ENCODE measurements at regions not wholly inside any gene's neighbourhood (a gene's known extent, or its start where the extent isn't known, plus 50 kb on each side); places are given as distances from the start of the nearest gene placed in this dataset.

GRCh38 chr10:2252096-2252495 lies 514.8 kb upstream of the ADARB2 start:
- no peaks in the 10 kb centered on the region for H3K27me3 ChIP-seq (ENCODE audit: control insufficient read depth, insufficient read depth, low read length)
- no peaks in the 10 kb centered on the region for H3K36me3 ChIP-seq (ENCODE audit: control insufficient read depth, insufficient read depth, low read length)
- H3K9me3 ChIP-seq (ENCODE audit: control insufficient read depth, low read depth, low read length) = no peaks in the 10 kb centered on the region
- no peak for DNase-seq
- H3K4me1 ChIP-seq (ENCODE audit: control insufficient read depth, insufficient read depth, low read length) = no peaks in the 10 kb centered on the region
- no peak overlapping the region for H3K4me3 ChIP-seq (ENCODE audit: low read length)
- no peak overlapping the region for H3K27ac ChIP-seq (ENCODE audit: low read length)
- WGBS (ENCODE audit: insufficient coverage, low lambda C conversion rate) = no CpG with 5 or more reads among the region's 6 CpGs

GRCh38 chr10:2251631-2252030 lies 514.3 kb upstream of the ADARB2 start:
- no peaks in the 10 kb centered on the region for H3K4me1 ChIP-seq (ENCODE audit: control insufficient read depth, insufficient read depth, low read length)
- H3K27me3 ChIP-seq (ENCODE audit: control insufficient read depth, insufficient read depth, low read length) = no peaks in the 10 kb centered on the region
- no peak overlapping the region for H3K4me3 ChIP-seq (ENCODE audit: low read length)
- no peak for DNase-seq
- no peaks in the 10 kb centered on the region for H3K36me3 ChIP-seq (ENCODE audit: control insufficient read depth, insufficient read depth, low read length)
- 80% methylated on average over 1 of the region's 8 CpGs for WGBS (ENCODE audit: insufficient coverage, low lambda C conversion rate)
- no peaks in the 10 kb centered on the region for H3K9me3 ChIP-seq (ENCODE audit: control insufficient read depth, low read depth, low read length)
- no peak overlapping the region for H3K27ac ChIP-seq (ENCODE audit: low read length)

- H3K27me3 ChIP-seq (ENCODE audit: control insufficient read depth, insufficient read depth, low read length) = no peaks in the 10 kb centered on the region
- no peak overlapping the region for H3K4me3 ChIP-seq (ENCODE audit: low read length)
- no peaks in the 10 kb centered on the region for H3K4me1 ChIP-seq (ENCODE audit: control insufficient read depth, insufficient read depth, low read length)
- no peaks in the 10 kb centered on the region for H3K36me3 ChIP-seq (ENCODE audit: control insufficient read depth, insufficient read depth, low read length)
- 92% methylated on average over 3 of the region's 5 CpGs for WGBS (ENCODE audit: insufficient coverage, low lambda C conversion rate)
- no peak for DNase-seq
- H3K27ac ChIP-seq (ENCODE audit: low read length) = no peak overlapping the region
- no peaks in the 10 kb centered on the region for H3K9me3 ChIP-seq (ENCODE audit: control insufficient read depth, low read depth, low read length)
Measured at GRCh38 chr10:2246747-2247146, 509.4 kb upstream of the ADARB2 start.

- H3K27ac ChIP-seq (ENCODE audit: low read length) = no peak overlapping the region
- WGBS (ENCODE audit: insufficient coverage, low lambda C conversion rate) = 100% methylated on average over 1 of the region's 5 CpGs
Measured at GRCh38 chr10:2245580-2245979, 508.3 kb upstream of the ADARB2 start.

GRCh38 chr10:2244471-2244870 lies 507.1 kb upstream of the ADARB2 start:
- no peak for DNase-seq
- no peaks in the 10 kb centered on the region for H3K4me1 ChIP-seq (ENCODE audit: control insufficient read depth, insufficient read depth, low read length)
- no peak overlapping the region for H3K27ac ChIP-seq (ENCODE audit: low read length)
- H3K36me3 ChIP-seq (ENCODE audit: control insufficient read depth, insufficient read depth, low read length) = no peaks in the 10 kb centered on the region
- WGBS (ENCODE audit: insufficient coverage, low lambda C conversion rate) = 92% methylated on average over 7 of the region's 12 CpGs
- no peak overlapping the region for H3K4me3 ChIP-seq (ENCODE audit: low read length)
- H3K9me3 ChIP-seq (ENCODE audit: control insufficient read depth, low read depth, low read length) = no peaks in the 10 kb centered on the region
- H3K27me3 ChIP-seq (ENCODE audit: control insufficient read depth, insufficient read depth, low read length) = no peaks in the 10 kb centered on the region

More at GRCh38 chr10:2245580-2245979, 508.3 kb upstream of the ADARB2 start:
- no peak for DNase-seq
- H3K9me3 ChIP-seq (ENCODE audit: control insufficient read depth, low read depth, low read length) = no peaks in the 10 kb centered on the region
- H3K27me3 ChIP-seq (ENCODE audit: control insufficient read depth, insufficient read depth, low read length) = no peaks in the 10 kb centered on the region
- H3K4me3 ChIP-seq (ENCODE audit: low read length) = no peak overlapping the region
- no peaks in the 10 kb centered on the region for H3K4me1 ChIP-seq (ENCODE audit: control insufficient read depth, insufficient read depth, low read length)
- no peaks in the 10 kb centered on the region for H3K36me3 ChIP-seq (ENCODE audit: control insufficient read depth, insufficient read depth, low read length)

- no peaks in the 10 kb centered on the region for H3K4me1 ChIP-seq (ENCODE audit: control insufficient read depth, insufficient read depth, low read length)
- no peak overlapping the region for H3K4me3 ChIP-seq (ENCODE audit: low read length)
- no peaks in the 10 kb centered on the region for H3K36me3 ChIP-seq (ENCODE audit: control insufficient read depth, insufficient read depth, low read length)
- no peaks in the 10 kb centered on the region for H3K9me3 ChIP-seq (ENCODE audit: control insufficient read depth, low read depth, low read length)
- DNase-seq = no peak
- no peak overlapping the region for H3K27ac ChIP-seq (ENCODE audit: low read length)
- WGBS (ENCODE audit: insufficient coverage, low lambda C conversion rate) = no CpG with 5 or more reads among the region's 5 CpGs
- no peaks in the 10 kb centered on the region for H3K27me3 ChIP-seq (ENCODE audit: control insufficient read depth, insufficient read depth, low read length)
Measured at GRCh38 chr10:2236876-2237275, 499.6 kb upstream of the ADARB2 start.

GRCh38 chr10:2232479-2232878 lies 495.2 kb upstream of the ADARB2 start:
- Histone ChIP-seq H3K9me3 (ENCODE audit: control insufficient read depth, low read depth, low read length) (no peaks in the 10 kb centered on the region), H3K27me3 (ENCODE audit: control insufficient read depth, insufficient read depth, low read length) (no peaks in the 10 kb centered on the region), H3K27ac (ENCODE audit: low read length) (no peak overlapping the region), H3K4me1 (ENCODE audit: control insufficient read depth, insufficient read depth, low read length) (no peaks in the 10 kb centered on the region), H3K36me3 (ENCODE audit: control insufficient read depth, insufficient read depth, low read length) (no peaks in the 10 kb centered on the region), H3K4me3 (ENCODE audit: low read length) (no peak overlapping the region)
- no peak for DNase-seq
- WGBS (ENCODE audit: insufficient coverage, low lambda C conversion rate) = no CpG with 5 or more reads among the region's 11 CpGs

- no peaks in the 10 kb centered on the region for H3K9me3 ChIP-seq (ENCODE audit: control insufficient read depth, low read depth, low read length)
Measured at GRCh38 chr10:2230478-2230877, 493.2 kb upstream of the ADARB2 start.

GRCh38 chr10:2228320-2228901 lies 491.1 kb upstream of the ADARB2 start:
- no peaks in the 10 kb centered on the region for H3K9me3 ChIP-seq (ENCODE audit: control insufficient read depth, low read depth, low read length)
- whole genome bisulfite sequencing (ENCODE audit: insufficient coverage, low lambda C conversion rate) = 11% methylated on average over 1 of the region's 5 CpGs
- DNase-seq = no peak
- no peak overlapping the region for H3K4me3 ChIP-seq (ENCODE audit: low read length)
- H3K36me3 ChIP-seq (ENCODE audit: control insufficient read depth, insufficient read depth, low read length) = no peaks in the 10 kb centered on the region
- no peaks in the 10 kb centered on the region for H3K4me1 ChIP-seq (ENCODE audit: control insufficient read depth, insufficient read depth, low read length)
- no peaks in the 10 kb centered on the region for H3K27me3 ChIP-seq (ENCODE audit: control insufficient read depth, insufficient read depth, low read length)
- no peak overlapping the region for H3K27ac ChIP-seq (ENCODE audit: low read length)

More at GRCh38 chr10:2230478-2230877, 493.2 kb upstream of the ADARB2 start:
- WGBS (ENCODE audit: insufficient coverage, low lambda C conversion rate) = 100% methylated on average over 1 of the region's 1 CpG
- H3K27ac ChIP-seq (ENCODE audit: low read length) = no peak overlapping the region
- H3K27me3 ChIP-seq (ENCODE audit: control insufficient read depth, insufficient read depth, low read length) = no peaks in the 10 kb centered on the region
- no peaks in the 10 kb centered on the region for H3K4me1 ChIP-seq (ENCODE audit: control insufficient read depth, insufficient read depth, low read length)
- no peak for DNase-seq
- no peak overlapping the region for H3K4me3 ChIP-seq (ENCODE audit: low read length)
- H3K36me3 ChIP-seq (ENCODE audit: control insufficient read depth, insufficient read depth, low read length) = no peaks in the 10 kb centered on the region

GRCh38 chr10:2225609-2226008 lies 488.3 kb upstream of the ADARB2 start:
- H3K4me1 ChIP-seq (ENCODE audit: control insufficient read depth, insufficient read depth, low read length) = no peaks in the 10 kb centered on the region
- no peaks in the 10 kb centered on the region for H3K9me3 ChIP-seq (ENCODE audit: control insufficient read depth, low read depth, low read length)
- no peaks in the 10 kb centered on the region for H3K27me3 ChIP-seq (ENCODE audit: control insufficient read depth, insufficient read depth, low read length)
- no CpG with 5 or more reads among the region's 10 CpGs for WGBS (ENCODE audit: insufficient coverage, low lambda C conversion rate)
- H3K27ac ChIP-seq (ENCODE audit: low read length) = no peak overlapping the region
- no peaks in the 10 kb centered on the region for H3K36me3 ChIP-seq (ENCODE audit: control insufficient read depth, insufficient read depth, low read length)
- DNase-seq = no peak
- H3K4me3 ChIP-seq (ENCODE audit: low read length) = no peak overlapping the region

GRCh38 chr10:2223548-2224320 lies 486.4 kb upstream of the ADARB2 start:
- Histone ChIP-seq H3K36me3 (ENCODE audit: control insufficient read depth, insufficient read depth, low read length) (no peaks in the 10 kb centered on the region), H3K4me1 (ENCODE audit: control insufficient read depth, insufficient read depth, low read length) (no peaks in the 10 kb centered on the region), H3K4me3 (ENCODE audit: low read length) (no peak overlapping the region), H3K27me3 (ENCODE audit: control insufficient read depth, insufficient read depth, low read length) (no peaks in the 10 kb centered on the region), H3K9me3 (ENCODE audit: control insufficient read depth, low read depth, low read length) (no peaks in the 10 kb centered on the region), H3K27ac (ENCODE audit: low read length) (no peak overlapping the region)
- WGBS (ENCODE audit: insufficient coverage, low lambda C conversion rate) = 94% methylated on average over 3 of the region's 8 CpGs
- no peak for DNase-seq

Data from large intestine (tissue), 3 donors.